ENCODE measurements at regions not wholly inside any gene's neighbourhood (a gene's known extent, or its start where the extent isn't known, plus 50 kb on each side); places are given as distances from the start of the nearest gene placed in this dataset.

DNA sequence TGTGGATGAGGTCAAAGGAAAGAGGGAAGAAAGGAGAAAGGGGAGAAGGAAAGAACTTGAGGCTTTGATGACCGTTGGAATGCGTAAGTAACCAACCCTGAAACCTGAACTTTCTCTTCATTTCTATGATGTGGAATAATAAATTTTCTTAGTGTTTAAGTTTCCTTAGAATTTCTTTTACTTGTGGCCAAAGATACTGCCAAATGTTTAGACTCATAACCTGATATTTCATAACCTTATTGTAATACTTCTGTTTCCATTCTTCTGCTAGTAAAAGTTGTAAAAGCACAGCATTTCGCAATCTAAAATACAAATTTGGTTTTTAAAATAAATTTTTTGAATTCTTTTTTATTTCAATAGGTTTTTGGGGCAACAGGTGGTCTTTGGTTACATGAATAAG is 258.5 kb upstream of the GIMD1 start:
- no peak for TF ChIP-seq FOXA1 (IDR thresholded peaks at IDR 0.05)
- no peak for TF ChIP-seq BHLHE40 (IDR thresholded peaks at IDR 0.05; ENCODE audit: borderline replicate concordance)
- TF ChIP-seq SUZ12 (IDR thresholded peaks at IDR 0.05), result no peak
- no peak for TF ChIP-seq SP1 (IDR thresholded peaks at IDR 0.05)
- TF ChIP-seq FOXM1 (IDR thresholded peaks at IDR 0.05; ENCODE audit: borderline replicate concordance), result no peak
- TF ChIP-seq TARDBP (IDR thresholded peaks at IDR 0.05), result no peak
- TF ChIP-seq CTBP1 (IDR thresholded peaks at IDR 0.05; ENCODE audit: borderline replicate concordance), result no peak
- no peak for TF ChIP-seq ZNF384 (IDR thresholded peaks at IDR 0.05)
- TF ChIP-seq, protein P1, sequence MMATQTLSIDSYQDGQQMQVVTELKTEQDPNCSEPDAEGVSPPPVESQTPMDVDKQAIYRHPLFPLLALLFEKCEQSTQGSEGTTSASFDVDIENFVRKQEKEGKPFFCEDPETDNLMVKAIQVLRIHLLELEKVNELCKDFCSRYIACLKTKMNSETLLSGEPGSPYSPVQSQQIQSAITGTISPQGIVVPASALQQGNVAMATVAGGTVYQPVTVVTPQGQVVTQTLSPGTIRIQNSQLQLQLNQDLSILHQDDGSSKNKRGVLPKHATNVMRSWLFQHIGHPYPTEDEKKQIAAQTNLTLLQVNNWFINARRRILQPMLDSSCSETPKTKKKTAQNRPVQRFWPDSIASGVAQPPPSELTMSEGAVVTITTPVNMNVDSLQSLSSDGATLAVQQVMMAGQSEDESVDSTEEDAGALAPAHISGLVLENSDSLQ (IDR thresholded peaks at IDR 0.05), result no peak
- no peak for TF ChIP-seq ELF4 (IDR thresholded peaks at IDR 0.05)
- TF ChIP-seq NFRKB (IDR thresholded peaks at IDR 0.05), result no peak
- TF ChIP-seq LEF1 (IDR thresholded peaks at IDR 0.05; ENCODE audit: borderline replicate concordance), result no peak
- no peak for TF ChIP-seq HDGF (IDR thresholded peaks at IDR 0.05; ENCODE audit: borderline replicate concordance)
